Vagina (tissue), 2 donors: ENCODE measurements at regions not wholly inside any gene's neighbourhood (a gene's known extent, or its start where the extent isn't known, plus 50 kb on each side); places are given as distances from the start of the nearest gene placed in this dataset.

Source experiments
- DNase-seq, 2 donors: peaks; one replicate each; pipeline ENCODE4 v3.0.0-alpha.2; 2017; ENCODE audit errors: extremely low spot score in 2 of 2
- H3K27ac ChIP-seq: fragments of 200-600 bp; sonication (generic); one replicate; pipeline ENCODE4 v1.5.1; 2019
- H3K27me3 ChIP-seq: fragments of 200-600 bp; sonication (generic); one replicate; pipeline ENCODE4 v1.5.1; 2019
- H3K36me3 ChIP-seq, 2 donors: fragments of 200-600 bp; sonication (generic); one replicate each; pipeline ENCODE4 v1.5.1; 2017 to 2019
- H3K4me1 ChIP-seq: fragments of 200-600 bp; sonication (generic); one replicate; pipeline ENCODE4 v1.5.1; 2019
- H3K4me3 ChIP-seq, 2 donors: fragments of 200-600 bp; sonication (generic); 1 replicate in 1 of 2; 2 replicates in 1 of 2; pipeline ENCODE4 v1.5.1; 2016 to 2019
- H3K9me3 ChIP-seq: fragments of 200-600 bp; sonication (generic); one replicate; pipeline ENCODE4 v1.5.1; 2019
- CTCF ChIP-seq, 3 experiments: fragments of 450-650 bp in 2 of 3; fragments of 200-600 bp in 1 of 3; sonication (generic) in 1 of 3; IDR thresholded peaks; one replicate each; pipeline ENCODE4 v1.5.1; 2017 to 2019; ENCODE audit warnings: antibody characterized with exemption in 3 of 3, mild to moderate bottlenecking in 2 of 3, moderate library complexity in 2 of 3
- POLR2A ChIP-seq, 2 donors: fragments of 450-650 bp; IDR thresholded peaks; one replicate each; pipeline ENCODE4 v1.6.1; 2017; ENCODE audit warnings: antibody characterized with exemption in 2 of 2, mild to moderate bottlenecking in 2 of 2, moderate library complexity in 2 of 2
- POLR2AphosphoS5 ChIP-seq, 2 donors: sonication (generic); formaldehyde crosslinking; IDR thresholded peaks; one replicate each; pipeline ENCODE4 v1.9.0; 2017; ENCODE audit warnings: antibody characterized with exemption in 2 of 2, mild to moderate bottlenecking in 2 of 2, low read depth in 1 of 2; ENCODE audit not compliant: insufficient read depth in 1 of 2
- intact Hi-C: fragments of 100-400 bp; cut with DNase I; formaldehyde crosslinking; loops from one replicate; pipeline ENCODE4 v1.15.1; 2023

GRCh38 chr9:27659571-27659970 lies 86.3 kb upstream of the C9orf72 start:
- no peaks in the 10 kb centered on the region for H3K4me1 ChIP-seq
- H3K36me3 ChIP-seq = no peaks in the 10 kb centered on the region
- no peaks in the 10 kb centered on the region for H3K27me3 ChIP-seq
- TF ChIP-seq POLR2AphosphoS5 (IDR thresholded peaks at IDR 0.05; ENCODE audit: insufficient read depth in 1 of 2, low read depth in 1 of 2) (no peak), POLR2A (IDR thresholded peaks at IDR 0.05) (no peak), CTCF (IDR thresholded peaks at IDR 0.05) (no peak)
- no peak for DNase-seq
- intact Hi-C loops = no loop called here
- no peaks in the 10 kb centered on the region for H3K9me3 ChIP-seq
- no peak overlapping the region for H3K4me3 ChIP-seq
- no peak overlapping the region for H3K27ac ChIP-seq

DNA sequence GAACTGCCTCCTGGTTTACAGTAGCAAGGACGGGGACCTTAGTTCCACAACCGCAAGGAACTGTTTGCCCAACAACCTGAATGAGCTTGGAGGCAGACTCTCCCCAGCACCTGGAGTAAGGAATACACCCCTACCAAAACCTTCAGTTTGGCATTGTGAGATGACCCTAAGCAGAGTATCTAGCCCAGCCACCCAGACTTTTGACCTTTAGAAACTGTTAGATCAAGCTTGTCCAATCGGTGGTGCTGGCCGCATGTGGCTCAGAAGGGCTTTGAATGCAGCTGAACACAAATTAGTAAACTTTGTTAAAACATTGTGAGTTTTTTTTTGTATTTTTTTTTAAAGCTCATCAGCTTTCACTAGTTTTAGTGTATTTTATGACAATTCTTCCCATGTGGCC lies 86.9 kb upstream of the C9orf72 start:
- intact Hi-C loops = no loop called here
- DNase-seq = no peak
- Histone ChIP-seq H3K36me3 (no peaks in the 10 kb centered on the region), H3K4me1 (no peaks in the 10 kb centered on the region), H3K4me3 (no peak overlapping the region), H3K27me3 (no peaks in the 10 kb centered on the region), H3K27ac (no peak overlapping the region), H3K9me3 (no peaks in the 10 kb centered on the region)
- no peak for TF ChIP-seq CTCF (IDR thresholded peaks at IDR 0.05)
- TF ChIP-seq POLR2A (IDR thresholded peaks at IDR 0.05) = no peak
- no peak for TF ChIP-seq POLR2AphosphoS5 (IDR thresholded peaks at IDR 0.05; ENCODE audit: insufficient read depth in 1 of 2, low read depth in 1 of 2)

- no peaks in the 10 kb centered on the region for H3K9me3 ChIP-seq
- H3K4me1 ChIP-seq = no peaks in the 10 kb centered on the region
- intact Hi-C loops = no loop called here
- no peak overlapping the region for H3K27ac ChIP-seq
- TF ChIP-seq POLR2A (IDR thresholded peaks at IDR 0.05) (no peak), POLR2AphosphoS5 (IDR thresholded peaks at IDR 0.05; ENCODE audit: insufficient read depth in 1 of 2, low read depth in 1 of 2) (no peak), CTCF (IDR thresholded peaks at IDR 0.05) (no peak)
- H3K36me3 ChIP-seq = no peaks in the 10 kb centered on the region
- no peaks in the 10 kb centered on the region for H3K27me3 ChIP-seq
- no peak overlapping the region for H3K4me3 ChIP-seq
- no peak for DNase-seq
These were observed 90.2 kb upstream of the C9orf72 start for GRCh38 chr9:27663526-27663925.

GRCh38 chr9:27664121-27664779 lies 91.0 kb upstream of the C9orf72 start:
- Histone ChIP-seq H3K36me3 (no peaks in the 10 kb centered on the region), H3K27me3 (no peaks in the 10 kb centered on the region), H3K4me1 (no peaks in the 10 kb centered on the region), H3K4me3 (no peak overlapping the region), H3K27ac (no peak overlapping the region), H3K9me3 (no peaks in the 10 kb centered on the region)
- no peak for TF ChIP-seq POLR2AphosphoS5 (IDR thresholded peaks at IDR 0.05; ENCODE audit: insufficient read depth in 1 of 2, low read depth in 1 of 2)
- no peak for TF ChIP-seq CTCF (IDR thresholded peaks at IDR 0.05)
- no peak for TF ChIP-seq POLR2A (IDR thresholded peaks at IDR 0.05)
- DNase-seq = no peak
- intact Hi-C loops = no loop called here

DNA sequence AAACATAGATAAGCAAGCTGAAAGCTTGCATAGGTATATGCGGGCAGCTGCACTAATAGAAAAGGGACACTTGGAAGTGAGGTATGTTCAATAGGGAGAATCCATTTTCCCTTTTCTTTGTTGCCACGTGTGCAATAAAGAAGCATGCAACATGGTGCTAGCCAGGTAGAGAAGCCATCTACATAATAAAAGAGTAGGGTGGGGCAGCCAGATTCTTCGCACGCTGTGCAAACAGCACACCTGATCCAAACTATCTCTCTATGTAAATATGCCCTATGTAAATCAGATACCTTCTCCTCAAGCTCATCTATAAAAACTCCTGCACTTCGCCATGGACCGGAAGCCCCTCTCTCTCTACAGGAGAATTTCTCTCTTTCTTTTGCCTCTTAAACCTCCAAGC lies 91.9 kb upstream of the C9orf72 start:
- no peak overlapping the region for H3K27ac ChIP-seq
- no peaks in the 10 kb centered on the region for H3K27me3 ChIP-seq
- DNase-seq = no peak
- no peaks in the 10 kb centered on the region for H3K36me3 ChIP-seq
- intact Hi-C loops = no loop called here
- H3K4me3 ChIP-seq = no peak overlapping the region
- TF ChIP-seq POLR2AphosphoS5 (IDR thresholded peaks at IDR 0.05; ENCODE audit: insufficient read depth in 1 of 2, low read depth in 1 of 2) = no peak
- TF ChIP-seq POLR2A (IDR thresholded peaks at IDR 0.05) = no peak
- TF ChIP-seq CTCF (IDR thresholded peaks at IDR 0.05) = no peak
- H3K9me3 ChIP-seq = no peaks in the 10 kb centered on the region
- H3K4me1 ChIP-seq = no peaks in the 10 kb centered on the region
